ENCODE measurements at regions not wholly inside any gene's neighbourhood (a gene's known extent, or its start where the extent isn't known, plus 50 kb on each side); places are given as distances from the start of the nearest gene placed in this dataset.
"Not testable (repeated sequence)": the region's sequence is repeated elsewhere in the genome, so short reads cannot be mapped to it uniquely, and the experiment has no call there.

- DNase-seq, result no peak
Observed at GRCh38 chr20:20788308-20788707, 75.9 kb upstream of the RALGAPA2 start.

DNA sequence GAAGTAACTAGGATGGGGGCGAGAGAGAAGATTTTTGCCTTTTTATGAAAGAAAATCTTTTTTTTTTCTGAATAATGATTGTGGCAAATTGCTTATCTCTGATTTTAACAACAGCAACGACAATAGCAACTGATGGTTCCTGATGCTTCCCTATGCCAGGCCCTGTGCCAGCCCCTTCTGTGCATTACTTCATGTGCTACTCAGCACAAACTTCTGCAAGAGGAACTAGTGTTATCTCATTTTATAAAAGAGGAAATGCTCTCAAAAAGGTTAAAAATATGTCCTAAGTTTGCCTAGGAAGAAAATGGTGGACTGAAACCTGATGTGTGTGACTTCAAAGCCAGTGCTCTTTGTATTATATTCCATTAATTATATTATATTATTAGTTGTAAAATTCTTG is 74.0 kb upstream of the RALGAPA2 start:
- no peak for DNase-seq

DNA sequence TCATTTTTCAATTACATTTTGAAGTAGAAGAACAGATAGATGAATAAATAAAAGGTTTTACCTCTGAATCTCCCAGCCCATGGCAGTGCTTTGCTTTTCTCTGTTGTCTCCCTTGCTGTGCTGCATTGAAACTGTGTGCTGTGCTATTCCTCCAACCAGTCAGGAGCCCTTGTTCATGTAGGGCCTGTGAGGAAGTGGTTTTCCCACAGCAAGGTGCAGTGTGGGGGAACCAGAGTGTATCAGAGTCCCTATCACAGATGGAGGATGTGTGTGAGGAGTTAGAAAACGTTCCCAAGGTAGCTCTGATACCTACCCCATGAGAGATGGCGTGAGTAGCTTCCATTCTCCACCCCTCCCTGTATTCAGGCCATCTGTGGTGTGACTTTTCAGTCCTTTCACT is 72.8 kb upstream of the RALGAPA2 start:
- DNase-seq, result no peak

DNA sequence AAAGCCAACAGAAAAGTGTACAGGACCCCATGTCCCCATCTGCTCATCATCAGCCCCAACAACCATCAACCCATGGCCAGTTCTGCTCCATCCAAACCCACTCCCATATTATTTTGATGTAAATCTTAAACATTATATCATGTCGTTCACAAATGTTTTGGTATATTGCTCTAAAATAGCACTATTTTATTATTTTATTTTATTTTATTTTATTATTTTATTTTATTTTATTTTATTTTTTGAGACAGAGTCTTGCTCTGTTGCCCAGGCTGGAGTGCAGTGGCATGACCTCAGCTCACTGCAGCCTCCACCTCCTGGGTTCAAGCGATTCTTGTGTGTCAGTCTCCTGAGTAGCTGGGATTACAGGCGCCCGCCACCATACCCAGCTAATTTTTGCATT is 72.0 kb upstream of the RALGAPA2 start:
- DNase-seq, result not testable (repeated sequence)

- DNase-seq, result no peak
Observed at GRCh38 chr20:20783450-20783849, 71.0 kb upstream of the RALGAPA2 start.

GRCh38 chr20:20782755-20783154 is 70.3 kb upstream of the RALGAPA2 start:
- no peak for DNase-seq

DNA sequence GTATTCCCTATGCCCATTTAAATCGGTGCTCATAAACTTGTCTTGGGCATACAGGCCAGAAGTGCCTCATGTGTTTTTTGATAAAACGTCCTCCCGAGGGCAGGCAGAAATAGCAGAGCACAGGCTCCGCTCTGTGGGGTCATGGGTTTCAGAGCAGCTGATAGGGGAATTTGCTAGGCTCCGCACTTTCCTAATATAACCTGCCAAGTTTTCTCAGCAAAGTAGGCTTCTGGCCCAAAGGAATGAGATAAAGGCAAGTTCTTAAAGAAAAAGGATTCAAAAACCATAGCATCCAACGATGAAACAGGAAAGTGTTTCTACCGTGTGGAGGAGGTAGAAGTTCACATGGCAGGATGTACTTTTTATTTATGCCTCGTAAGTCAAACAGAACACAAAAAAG is 69.8 kb upstream of the RALGAPA2 start:
- no peak for DNase-seq

DNA sequence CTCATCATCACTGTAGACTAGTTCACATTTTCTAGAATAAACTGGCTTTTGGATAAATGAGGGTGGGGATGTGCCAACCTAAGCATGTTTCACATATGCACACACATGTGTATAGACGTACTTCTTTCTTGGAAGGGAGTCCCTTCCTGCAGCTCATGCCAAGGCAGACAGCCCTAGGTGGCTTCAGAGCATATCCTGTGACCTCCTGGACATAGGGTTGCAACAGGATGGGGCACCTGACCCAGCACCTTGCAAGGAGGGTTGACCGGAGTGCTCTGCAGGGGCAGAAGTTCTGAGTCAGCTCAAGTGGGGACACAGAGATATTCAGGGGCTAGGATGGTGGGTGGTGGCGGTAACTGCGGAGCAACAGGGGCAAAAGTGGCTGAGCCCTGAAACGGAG is 68.6 kb upstream of the RALGAPA2 start:
- no peak for DNase-seq

- no peak for DNase-seq
Observed at GRCh38 chr20:20780127-20780824, 67.8 kb upstream of the RALGAPA2 start.

- no peak for DNase-seq
Observed at GRCh38 chr20:20778676-20779075, 66.2 kb upstream of the RALGAPA2 start.

- DNase-seq, result no peak
Observed at GRCh38 chr20:20772497-20773085, 60.1 kb upstream of the RALGAPA2 start.

DNA sequence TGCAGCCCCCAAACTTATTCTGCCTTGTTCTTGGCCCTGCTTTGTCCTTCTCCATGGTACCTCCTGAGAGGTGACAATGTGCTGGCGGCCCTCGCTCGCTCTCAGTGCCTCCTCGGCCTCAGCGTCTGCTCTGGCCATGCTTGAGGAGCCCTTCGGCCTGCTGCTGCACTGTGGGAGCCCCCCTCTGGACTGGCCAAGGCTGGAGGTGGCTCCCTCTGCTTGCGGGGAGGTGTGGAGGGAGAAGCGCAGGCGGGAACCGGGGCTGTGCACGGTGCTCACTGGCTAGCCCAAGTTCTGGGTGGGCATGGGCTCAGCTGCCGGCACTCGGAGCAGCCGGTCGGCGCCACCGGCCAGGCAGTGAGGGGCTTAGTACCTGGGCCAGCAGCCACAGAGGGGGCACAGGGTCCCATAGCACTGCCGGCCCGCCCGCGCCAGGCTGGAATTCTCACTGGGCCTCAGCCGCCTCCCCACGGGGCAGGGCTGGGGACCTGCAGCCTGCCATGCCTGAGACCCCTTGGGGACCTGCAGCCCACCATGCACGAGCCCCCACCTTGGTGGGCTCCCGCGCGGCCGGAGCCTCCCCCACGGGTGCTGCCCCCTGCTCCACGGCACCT is 55.9 kb upstream of the RALGAPA2 start:
- DNase-seq, result no peak

GRCh38 chr20:20765696-20766365 is 53.4 kb upstream of the RALGAPA2 start:
- no peak for DNase-seq

DNA sequence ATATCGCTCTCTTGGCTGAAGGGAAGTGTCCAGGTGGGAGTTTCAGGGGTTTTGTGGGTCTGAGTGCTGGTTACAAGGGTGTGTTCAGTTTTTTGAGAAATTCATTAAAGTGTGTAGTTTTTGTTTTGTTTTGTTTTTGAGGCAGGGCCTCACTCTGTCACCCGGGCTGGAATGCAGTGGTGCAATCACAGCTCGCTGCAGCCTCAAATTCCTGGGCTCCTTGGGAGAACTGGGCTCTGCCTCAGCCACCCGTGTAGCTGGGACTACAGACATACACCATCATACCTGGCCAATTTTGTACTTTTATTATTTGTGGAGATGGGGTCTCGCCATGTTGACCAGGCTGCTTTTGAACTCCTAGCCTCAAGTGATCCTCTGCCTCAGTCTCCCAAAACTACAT is 51.2 kb upstream of the RALGAPA2 start:
- DNase-seq, result no peak

Data from COR-L47 (cell line).